ENCODE measurements at regions not wholly inside any gene's neighbourhood (a gene's known extent, or its start where the extent isn't known, plus 50 kb on each side); places are given as distances from the start of the nearest gene placed in this dataset.
"Not testable (repeated sequence)": the region's sequence is repeated elsewhere in the genome, so short reads cannot be mapped to it uniquely, and the experiment has no call there.

GRCh38 chr15:96645796-96646195 is 315.3 kb downstream of the NR2F2 start:
- TF ChIP-seq CTCF (IDR thresholded peaks at IDR 0.05; ENCODE audit: low read depth, low read length) = no peak
- DNase-seq (ENCODE audit: extremely low read depth, low read depth) = no peak

- DNase-seq (ENCODE audit: extremely low read depth, low read depth) = no peak
- TF ChIP-seq CTCF (IDR thresholded peaks at IDR 0.05; ENCODE audit: low read depth, low read length) = no peak
Observed at GRCh38 chr15:96648866-96649265, 318.4 kb downstream of the NR2F2 start.

GRCh38 chr15:96657096-96657495 is 326.6 kb downstream of the NR2F2 start:
- TF ChIP-seq CTCF (IDR thresholded peaks at IDR 0.05; ENCODE audit: low read depth, low read length) = no peak
- DNase-seq (ENCODE audit: extremely low read depth, low read depth) = no peak

GRCh38 chr15:96666979-96667378 is 336.5 kb downstream of the NR2F2 start:
- not testable (repeated sequence) for DNase-seq (ENCODE audit: extremely low read depth, low read depth)

- no peak for TF ChIP-seq CTCF (IDR thresholded peaks at IDR 0.05; ENCODE audit: low read depth, low read length)
- no peak for DNase-seq (ENCODE audit: extremely low read depth, low read depth)
Observed at GRCh38 chr15:96670389-96670788, 339.9 kb downstream of the NR2F2 start.

- TF ChIP-seq CTCF (IDR thresholded peaks at IDR 0.05; ENCODE audit: low read depth, low read length) = no peak
- no peak for DNase-seq (ENCODE audit: extremely low read depth, low read depth)
Observed at GRCh38 chr15:96672629-96673028, 342.1 kb downstream of the NR2F2 start.

- TF ChIP-seq CTCF (IDR thresholded peaks at IDR 0.05; ENCODE audit: low read depth, low read length) = no peak
Observed at GRCh38 chr15:96678386-96678785, 347.9 kb downstream of the NR2F2 start.

GRCh38 chr15:96687388-96688107 is 357.0 kb downstream of the NR2F2 start:
- TF ChIP-seq CTCF (IDR thresholded peaks at IDR 0.05; ENCODE audit: low read depth, low read length) = no peak
- no peak for DNase-seq (ENCODE audit: extremely low read depth, low read depth)

More at GRCh38 chr15:96678386-96678785, 347.9 kb downstream of the NR2F2 start:
- DNase-seq (ENCODE audit: extremely low read depth, low read depth) = no peak

Data from AG09319 (cell line).